ENCODE measurements at regions not wholly inside any gene's neighbourhood (a gene's known extent, or its start where the extent isn't known, plus 50 kb on each side); places are given as distances from the start of the nearest gene placed in this dataset.

GRCh38 chr2:18465979-18466378 lies 94.5 kb downstream of the RDH14 start:
- no peak for TF ChIP-seq EZH2 (IDR thresholded peaks at IDR 0.05; ENCODE audit: low read length)
- no peak for TF ChIP-seq CTCF (optimal IDR thresholded peaks at IDR 0.05 in 1 of 3, IDR thresholded peaks at IDR 0.05 in 1 of 3, conservative IDR thresholded peaks at IDR 0.05 in 1 of 3; ENCODE audit: extremely low read depth in 1 of 3, insufficient read depth in 2 of 3, low read length in 3 of 3)

Measured in keratinocyte (primary cell).